Activated CD8-positive, alpha-beta memory T cell treated with anti-CD3 and anti-CD28 coated beads for 48 hours (primary cell): ENCODE measurements at regions not wholly inside any gene's neighbourhood (a gene's known extent, or its start where the extent isn't known, plus 50 kb on each side); places are given as distances from the start of the nearest gene placed in this dataset.

Experiments used
- DNase-seq, 3 experiments: peaks; one replicate each; pipeline ENCODE4 v3.0.0-alpha.2; 2020; ENCODE audit warnings: low read depth in 2 of 3, low spot score in 2 of 3

DNA sequence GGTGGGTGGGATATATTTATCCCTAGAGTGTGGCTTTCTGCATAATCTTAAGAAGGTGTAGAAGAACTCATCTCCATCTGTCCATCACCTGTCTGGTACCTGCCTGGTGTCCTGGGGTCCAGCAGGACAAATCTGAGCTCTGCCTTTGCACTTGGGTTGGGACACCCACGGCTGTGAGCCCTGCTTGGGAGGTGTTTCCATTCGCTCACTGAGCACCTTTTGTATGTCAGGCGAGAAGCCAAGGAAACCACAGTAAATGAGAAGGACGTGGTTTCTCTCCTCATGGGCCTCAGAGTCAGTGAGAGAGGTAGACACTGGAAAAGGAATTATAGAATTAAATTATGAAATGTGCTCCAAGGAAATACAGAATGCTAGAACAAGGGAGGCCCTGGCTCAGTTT is 555.9 kb downstream of the MIAT start:
- DNase-seq: no peak

GRCh38 chr22:27213766-27214581 is 556.6 kb downstream of the MIAT start:
- DNase-seq: no peak

DNA sequence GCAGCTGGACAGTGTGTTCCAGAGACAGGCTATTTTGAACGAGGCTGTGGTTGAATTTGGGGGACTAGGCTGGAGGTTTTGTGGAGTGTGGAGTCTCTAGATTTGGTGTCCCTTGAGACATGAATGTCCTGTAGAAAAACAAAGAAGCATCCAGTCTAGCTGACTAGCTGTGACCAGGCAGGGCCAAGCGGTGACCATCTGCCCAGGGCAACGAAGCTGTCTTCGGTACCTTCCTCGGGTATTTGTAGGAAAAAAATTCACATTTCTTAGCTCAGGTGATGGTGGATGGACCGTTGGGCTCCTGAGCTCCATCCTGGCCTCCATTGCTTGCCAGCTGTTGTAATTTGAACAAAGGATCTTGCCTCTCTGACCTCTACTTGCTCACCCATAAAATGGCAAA is 557.3 kb downstream of the MIAT start:
- DNase-seq: no peak

DNA sequence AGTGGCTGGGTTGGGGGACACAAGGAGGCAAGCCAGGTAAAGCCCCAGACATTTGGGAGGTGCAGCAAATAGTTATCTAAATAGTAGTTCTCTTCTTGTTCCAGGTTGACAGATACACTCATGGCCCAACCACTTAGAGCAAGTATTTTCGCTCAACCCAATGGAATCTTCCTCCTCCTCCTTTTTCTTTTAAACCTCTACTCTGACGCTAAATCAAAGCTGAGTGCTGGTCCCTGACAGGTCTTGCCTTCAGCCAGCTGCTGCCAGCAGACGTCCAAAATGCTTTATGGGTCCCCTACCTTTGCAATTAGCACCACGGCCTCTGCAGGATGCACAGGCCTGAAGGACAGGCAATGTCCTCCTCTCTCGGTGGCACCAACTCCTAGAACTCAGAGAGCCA is 558.5 kb downstream of the MIAT start:
- no peak for DNase-seq

DNA sequence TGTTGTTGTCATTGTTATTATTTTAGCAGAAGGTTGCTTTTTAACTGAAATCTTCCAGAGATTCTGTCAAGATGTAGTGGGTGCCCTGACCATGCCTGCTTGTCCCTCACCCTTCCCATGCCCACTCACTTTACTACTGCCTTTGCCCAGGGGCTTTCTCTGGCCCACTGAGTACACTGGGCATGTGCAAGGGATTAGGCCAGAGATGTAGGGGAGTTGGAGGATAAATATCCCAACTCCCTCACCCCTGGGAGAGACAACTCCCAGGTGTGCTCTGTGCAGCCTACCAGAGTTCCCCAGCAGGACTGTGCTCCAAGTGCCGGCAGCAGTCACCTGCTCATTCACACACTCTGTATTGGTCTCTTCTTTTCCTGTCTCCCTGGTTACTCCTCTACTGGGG is 559.1 kb downstream of the MIAT start:
- no peak for DNase-seq

DNA sequence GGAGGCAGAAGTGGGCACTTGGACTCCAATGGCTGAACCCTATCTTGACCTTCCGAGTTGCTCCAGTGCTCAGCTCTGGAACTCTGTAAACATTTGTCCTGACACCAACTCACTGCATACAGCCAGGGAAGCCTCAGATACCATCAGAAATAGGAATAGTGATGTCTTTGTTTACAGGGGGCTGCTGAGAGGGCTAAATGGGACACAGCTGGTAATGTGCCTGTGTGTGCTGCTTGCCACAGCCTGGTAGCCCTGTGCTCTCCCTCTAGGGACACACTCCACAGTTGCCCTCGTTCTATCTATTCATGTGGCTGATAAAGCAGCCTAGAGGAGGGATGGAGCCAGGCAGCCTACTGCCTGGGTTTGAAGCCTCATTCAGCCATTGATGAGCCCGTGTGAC is 559.8 kb downstream of the MIAT start:
- DNase-seq: no peak

DNA sequence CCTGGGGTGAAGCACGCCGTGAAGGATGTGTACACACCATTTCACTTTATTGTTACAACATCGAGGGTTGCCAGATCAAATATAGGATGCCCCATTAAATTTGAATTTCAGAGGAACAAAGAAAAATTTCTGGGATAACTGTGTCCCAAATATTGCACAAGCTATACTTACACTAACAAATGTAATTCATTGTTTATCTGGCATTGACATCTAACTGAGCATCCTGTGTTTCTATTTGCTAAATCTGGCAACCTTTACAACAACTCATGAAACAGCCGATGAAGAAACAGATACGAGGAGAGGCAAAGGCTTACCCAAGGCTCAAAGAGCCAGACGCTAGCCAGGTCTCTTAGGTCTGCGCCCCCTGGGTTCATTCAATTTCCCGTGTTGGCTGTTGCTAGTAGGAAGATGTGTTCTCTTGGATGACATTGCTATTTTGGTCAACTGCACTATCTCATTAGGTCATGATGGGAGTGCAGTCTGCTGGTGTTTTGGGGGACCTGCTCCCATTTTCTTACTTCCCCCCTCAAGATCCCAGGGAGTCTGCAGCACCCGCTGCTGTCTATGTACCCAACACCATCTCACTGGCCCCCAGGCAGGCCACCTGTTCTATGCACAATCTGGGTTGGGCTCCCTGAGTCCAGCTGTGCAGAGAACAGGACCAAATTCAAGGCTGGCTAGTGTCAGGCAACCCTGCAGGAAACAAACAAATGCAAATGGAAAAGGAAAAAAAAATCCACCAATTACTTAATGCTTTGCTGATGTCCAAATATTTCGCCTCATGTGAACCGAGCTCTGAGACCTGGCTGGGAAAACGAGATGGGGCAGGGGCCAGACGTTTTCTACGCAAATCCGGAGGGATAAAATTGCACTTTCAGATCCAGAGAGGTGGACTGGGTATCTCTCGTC is 560.9 kb downstream of the MIAT start:
- DNase-seq: no peak

DNA sequence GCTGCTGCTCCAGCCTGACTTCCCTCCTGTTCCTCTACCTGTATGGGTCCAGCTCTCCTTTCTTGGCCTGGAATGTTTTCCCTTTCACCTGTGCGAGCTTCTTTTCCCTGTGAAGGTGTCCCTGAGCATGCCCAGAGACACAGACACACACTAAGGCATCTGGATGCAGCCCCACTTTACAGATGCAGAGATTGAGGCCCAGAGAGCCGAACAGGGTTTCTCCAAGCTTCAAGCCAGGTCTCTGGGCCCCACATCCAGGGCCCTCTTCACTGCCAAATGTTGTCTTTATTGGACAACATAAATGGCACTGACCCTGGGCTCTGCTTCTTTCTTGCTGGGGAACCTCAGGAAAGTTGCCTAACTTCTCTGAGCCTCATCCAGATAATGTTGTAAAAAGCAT is 561.6 kb downstream of the MIAT start:
- DNase-seq: no peak

- no peak for DNase-seq
Measured at GRCh38 chr22:27220339-27220738, 563.0 kb downstream of the MIAT start.

DNA sequence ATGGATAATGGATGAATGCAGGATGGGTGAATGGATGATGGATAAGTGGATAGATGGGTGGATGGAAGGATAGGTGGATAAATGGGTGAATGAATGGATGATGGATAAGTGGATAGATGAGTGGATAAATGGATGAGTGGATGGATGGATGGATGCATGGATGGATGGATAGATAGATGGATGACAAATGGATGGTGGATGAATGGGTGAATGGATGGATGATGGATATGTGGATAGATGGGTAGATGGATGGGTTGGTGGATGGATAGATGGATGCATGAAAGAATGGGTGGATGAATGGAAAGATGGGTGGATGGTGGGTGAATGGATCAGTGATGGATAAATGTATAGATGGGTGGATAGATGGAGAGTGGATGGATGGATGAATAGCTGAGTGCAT is 564.8 kb downstream of the MIAT start:
- no peak for DNase-seq

- DNase-seq: no peak
Measured at GRCh38 chr22:27223317-27224177, 566.2 kb downstream of the MIAT start.

DNA sequence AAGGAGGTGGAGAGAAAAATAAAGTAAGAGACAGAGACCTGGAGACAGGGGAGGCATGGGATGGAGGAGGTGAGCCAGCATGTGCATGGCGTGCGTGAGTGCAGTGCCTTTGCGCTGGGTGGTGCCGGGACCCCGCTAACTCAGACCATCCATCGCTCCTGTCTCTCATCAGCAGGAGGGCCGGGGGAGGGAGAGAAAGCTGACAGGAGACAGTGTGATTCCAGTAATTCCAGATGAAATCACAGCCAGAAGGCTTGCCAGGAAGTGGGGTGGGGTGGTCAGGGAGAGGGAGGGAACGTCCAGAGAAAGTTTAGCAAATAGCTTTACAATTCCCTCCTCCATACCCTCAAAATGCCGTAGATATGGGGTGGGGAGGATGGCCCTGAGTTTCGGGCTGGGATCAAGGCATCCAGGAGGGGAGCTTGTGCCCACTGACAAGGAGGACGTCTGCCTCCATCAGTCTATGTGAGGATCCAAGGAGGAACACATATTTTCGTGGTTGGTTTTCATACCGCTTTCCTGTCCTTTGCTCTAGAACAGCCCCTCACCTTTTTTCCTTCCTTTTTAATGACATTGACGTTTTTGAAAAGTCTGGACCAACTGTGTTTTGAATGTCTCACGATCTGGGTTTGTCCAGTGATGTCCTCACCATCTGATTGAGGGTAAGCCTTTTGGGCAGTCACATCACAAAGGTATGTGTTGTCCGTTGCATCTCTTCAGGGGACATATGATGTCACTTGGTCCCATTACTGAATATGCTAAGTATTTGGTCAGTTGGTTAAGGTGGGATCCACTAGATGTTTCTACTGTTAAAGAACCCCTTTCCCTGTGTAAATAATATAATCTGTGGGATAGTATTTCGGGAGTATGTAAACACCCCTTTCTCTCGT is 567.3 kb downstream of the MIAT start:
- DNase-seq: no peak

DNA sequence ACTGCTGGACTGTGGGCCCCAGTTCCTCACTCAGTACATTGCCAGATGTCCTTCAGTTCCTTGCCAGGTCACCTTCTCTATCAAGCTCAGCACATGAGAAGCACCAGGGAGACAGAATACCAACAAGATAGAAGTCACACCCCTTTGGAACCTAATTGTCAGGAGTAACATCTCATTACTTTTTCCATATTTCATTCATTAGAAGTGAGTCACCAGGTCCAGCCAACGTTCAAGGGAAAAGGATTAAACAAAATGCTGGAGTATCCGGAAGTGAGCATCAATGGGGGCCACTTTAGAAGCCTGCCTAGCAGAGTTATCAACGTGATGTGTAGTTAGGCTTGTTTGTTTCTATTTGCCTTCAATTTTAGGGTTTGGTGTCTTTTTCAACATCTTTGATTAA is 569.3 kb downstream of the MIAT start:
- no peak for DNase-seq

- DNase-seq: no peak
Measured at GRCh38 chr22:27228771-27229170, 571.4 kb downstream of the MIAT start.

GRCh38 chr22:27230189-27230588 is 571.4 kb downstream of the MN1 start:
- no peak for DNase-seq

DNA sequence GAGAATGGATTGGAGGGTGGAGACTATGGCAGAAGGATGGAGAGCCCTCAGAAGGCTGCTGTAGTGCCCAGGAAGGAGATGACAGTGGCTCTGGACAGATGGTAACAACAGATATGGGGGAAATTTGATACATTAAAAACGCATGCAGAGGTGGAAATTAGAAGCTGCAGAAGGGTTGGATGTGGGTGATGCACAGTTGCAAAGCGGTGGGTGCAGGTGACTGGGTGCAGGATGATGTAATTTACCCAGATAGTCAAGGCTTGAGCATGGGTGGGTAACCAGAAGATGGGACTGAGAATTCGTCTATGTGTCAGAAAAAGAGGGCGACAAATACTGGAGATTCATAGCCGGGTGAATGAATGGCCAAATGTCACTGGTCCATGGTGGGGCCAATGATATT is 570.3 kb downstream of the MN1 start:
- no peak for DNase-seq

DNA sequence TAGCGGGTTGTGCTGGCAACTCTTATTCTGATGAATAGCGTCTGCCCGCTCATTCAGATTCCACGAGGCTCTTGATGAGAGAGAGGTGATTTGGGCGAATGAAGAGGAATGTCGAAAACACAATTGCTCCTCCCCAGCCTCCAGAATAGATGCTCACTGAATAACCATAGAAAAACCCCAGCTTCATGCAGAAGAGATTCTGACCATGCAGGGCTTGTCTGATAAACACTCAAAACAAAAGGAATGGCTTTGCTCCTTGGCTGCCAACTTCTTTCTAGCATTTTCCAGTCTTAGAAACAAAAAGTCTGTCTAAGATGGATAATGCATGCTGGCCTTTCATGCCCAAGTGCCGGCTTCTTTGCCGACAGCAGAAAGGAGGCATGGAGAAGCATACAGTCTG is 569.5 kb downstream of the MN1 start:
- DNase-seq: no peak

GRCh38 chr22:27237080-27237741 is 564.3 kb downstream of the MN1 start:
- no peak for DNase-seq

DNA sequence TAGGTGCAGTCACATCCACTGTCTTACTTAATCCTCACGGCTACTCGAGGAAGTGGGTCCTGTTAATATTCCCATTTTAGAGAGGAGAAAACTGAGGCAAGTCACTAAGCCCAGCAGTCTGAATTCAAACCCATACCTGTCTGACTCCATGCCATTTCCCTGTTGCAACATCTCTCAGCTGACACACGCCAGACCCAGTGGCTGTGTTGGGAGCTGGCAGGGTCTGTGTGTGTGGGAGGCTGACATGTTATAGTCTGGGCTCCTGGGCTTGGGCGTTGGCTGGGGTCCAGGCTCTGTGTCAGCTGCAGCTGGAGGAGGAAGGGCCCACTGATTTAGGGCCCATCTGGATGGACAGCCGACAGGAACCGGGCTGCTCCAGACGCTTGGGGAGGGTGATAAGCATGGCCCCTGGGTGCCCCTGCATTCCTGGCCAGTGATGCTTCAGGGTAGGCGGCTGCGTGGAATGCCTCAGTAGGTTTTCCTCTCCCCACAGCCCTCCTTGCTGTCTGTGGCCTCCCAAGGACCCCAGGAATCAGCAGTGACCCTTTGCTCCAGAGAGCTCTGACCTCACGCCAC is 562.5 kb downstream of the MN1 start:
- no peak for DNase-seq

GRCh38 chr22:27239520-27239919 is 562.0 kb downstream of the MN1 start:
- DNase-seq: no peak
